ENCODE measurements at regions not wholly inside any gene's neighbourhood (a gene's known extent, or its start where the extent isn't known, plus 50 kb on each side); places are given as distances from the start of the nearest gene placed in this dataset.
"Not testable (repeated sequence)": the region's sequence is repeated elsewhere in the genome, so short reads cannot be mapped to it uniquely, and the experiment has no call there.

- Histone ChIP-seq H3K79me2 (ENCODE audit: insufficient read depth, low read length) (no peaks in the 10 kb centered on the region), H3K4me1 (ENCODE audit: insufficient read depth, low read length, poor library complexity, severe bottlenecking) (no peaks in the 10 kb centered on the region), H3K9ac (ENCODE audit: low read depth, low read length, poor library complexity, severe bottlenecking) (no peak overlapping the region), H3K36me3 (ENCODE audit: insufficient read depth, low read length) (no peaks in the 10 kb centered on the region), H2AFZ (ENCODE audit: low read length) (no peak overlapping the region), H3K27me3 (ENCODE audit: insufficient read depth, low read length, poor library complexity, severe bottlenecking) (no peaks in the 10 kb centered on the region), H3K4me3 (ENCODE audit: low read length, poor library complexity, severe bottlenecking) (no peak overlapping the region), H3K9me3 (ENCODE audit: insufficient read depth, low read depth, low read length) (no peaks in the 10 kb centered on the region), H3F3A (ENCODE audit: low read depth) (no peaks in the 10 kb centered on the region), H3K9me2 (replicated peaks; ENCODE audit: low read depth, low read length) (no peaks in the 10 kb centered on the region), H3K4me2 (ENCODE audit: low read depth, low read length, poor library complexity, severe bottlenecking) (no peak overlapping the region), H4K20me1 (ENCODE audit: insufficient read depth, low read length, poor library complexity, severe bottlenecking) (no peaks in the 10 kb centered on the region)
- TF ChIP-seq EZH2phosphoT487 (IDR thresholded peaks at IDR 0.05; ENCODE audit: borderline replicate concordance), result no peak
Measured at GRCh38 chr2:84071050-84071449, 388.0 kb downstream of the SUCLG1 start.

- Histone ChIP-seq H3K36me3 (ENCODE audit: insufficient read depth, low read length) (no peaks in the 10 kb centered on the region), H4K20me1 (ENCODE audit: insufficient read depth, low read length, poor library complexity, severe bottlenecking) (no peaks in the 10 kb centered on the region), H3K79me2 (ENCODE audit: insufficient read depth, low read length) (no peaks in the 10 kb centered on the region), H3K9me2 (replicated peaks; ENCODE audit: low read depth, low read length) (no peaks in the 10 kb centered on the region), H3F3A (ENCODE audit: low read depth) (no peaks in the 10 kb centered on the region), H3K4me3 (ENCODE audit: low read length, poor library complexity, severe bottlenecking) (no peak overlapping the region), H3K27me3 (ENCODE audit: insufficient read depth, low read length, poor library complexity, severe bottlenecking) (no peaks in the 10 kb centered on the region), H3K9me3 (ENCODE audit: insufficient read depth, low read depth, low read length) (no peaks in the 10 kb centered on the region), H3K9ac (ENCODE audit: low read depth, low read length, poor library complexity, severe bottlenecking) (no peak overlapping the region), H3K4me2 (ENCODE audit: low read depth, low read length, poor library complexity, severe bottlenecking) (no peak overlapping the region), H2AFZ (ENCODE audit: low read length) (no peak overlapping the region), H3K4me1 (ENCODE audit: insufficient read depth, low read length, poor library complexity, severe bottlenecking) (no peaks in the 10 kb centered on the region)
- TF ChIP-seq CTCF (conservative IDR thresholded peaks at IDR 0.05; ENCODE audit: low read length) (no peak), EZH2phosphoT487 (IDR thresholded peaks at IDR 0.05; ENCODE audit: borderline replicate concordance) (no peak)
Measured at GRCh38 chr2:84065857-84066256, 393.2 kb downstream of the SUCLG1 start.

GRCh38 chr2:84057917-84058560 lies 401.0 kb downstream of the SUCLG1 start:
- Histone ChIP-seq H3K9me3 (ENCODE audit: insufficient read depth, low read depth, low read length) (no peaks in the 10 kb centered on the region), H3K27me3 (ENCODE audit: insufficient read depth, low read length, poor library complexity, severe bottlenecking) (no peaks in the 10 kb centered on the region), H3K9ac (ENCODE audit: low read depth, low read length, poor library complexity, severe bottlenecking) (no peak overlapping the region), H3K4me2 (ENCODE audit: low read depth, low read length, poor library complexity, severe bottlenecking) (no peak overlapping the region), H3K4me1 (ENCODE audit: insufficient read depth, low read length, poor library complexity, severe bottlenecking) (no peaks in the 10 kb centered on the region), H3K9me2 (replicated peaks; ENCODE audit: low read depth, low read length) (no peaks in the 10 kb centered on the region), H3F3A (ENCODE audit: low read depth) (no peaks in the 10 kb centered on the region), H3K4me3 (ENCODE audit: low read length, poor library complexity, severe bottlenecking) (no peak overlapping the region), H3K79me2 (ENCODE audit: insufficient read depth, low read length) (no peaks in the 10 kb centered on the region), H2AFZ (ENCODE audit: low read length) (no peak overlapping the region), H4K20me1 (ENCODE audit: insufficient read depth, low read length, poor library complexity, severe bottlenecking) (no peaks in the 10 kb centered on the region), H3K36me3 (ENCODE audit: insufficient read depth, low read length) (no peaks in the 10 kb centered on the region)
- TF ChIP-seq EZH2phosphoT487 (IDR thresholded peaks at IDR 0.05; ENCODE audit: borderline replicate concordance), result no peak
- no peak for TF ChIP-seq CTCF (conservative IDR thresholded peaks at IDR 0.05; ENCODE audit: low read length)

- no peaks in the 10 kb centered on the region for H3K36me3 ChIP-seq (ENCODE audit: insufficient read depth, low read length)
- H3K4me3 ChIP-seq (ENCODE audit: low read length, poor library complexity, severe bottlenecking), result no peak overlapping the region
- H3K27me3 ChIP-seq (ENCODE audit: insufficient read depth, low read length, poor library complexity, severe bottlenecking), result no peaks in the 10 kb centered on the region
- no peak overlapping the region for H3K4me2 ChIP-seq (ENCODE audit: low read depth, low read length, poor library complexity, severe bottlenecking)
- H3K4me1 ChIP-seq (ENCODE audit: insufficient read depth, low read length, poor library complexity, severe bottlenecking), result no peaks in the 10 kb centered on the region
- H3F3A ChIP-seq (ENCODE audit: low read depth), result no peaks in the 10 kb centered on the region
- no peaks in the 10 kb centered on the region for H4K20me1 ChIP-seq (ENCODE audit: insufficient read depth, low read length, poor library complexity, severe bottlenecking)
- no peaks in the 10 kb centered on the region for H3K9me2 ChIP-seq (replicated peaks; ENCODE audit: low read depth, low read length)
- TF ChIP-seq EZH2phosphoT487 (IDR thresholded peaks at IDR 0.05; ENCODE audit: borderline replicate concordance), result no peak
- no peak for TF ChIP-seq CTCF (conservative IDR thresholded peaks at IDR 0.05; ENCODE audit: low read length)
- no peaks in the 10 kb centered on the region for H3K9me3 ChIP-seq (ENCODE audit: insufficient read depth, low read depth, low read length)
- H3K9ac ChIP-seq (ENCODE audit: low read depth, low read length, poor library complexity, severe bottlenecking), result no peak overlapping the region
- no peak overlapping the region for H2AFZ ChIP-seq (ENCODE audit: low read length)
- H3K79me2 ChIP-seq (ENCODE audit: insufficient read depth, low read length), result no peaks in the 10 kb centered on the region
Measured at GRCh38 chr2:84055816-84056215, 403.3 kb downstream of the SUCLG1 start.

- H4K20me1 ChIP-seq (ENCODE audit: insufficient read depth, low read length, poor library complexity, severe bottlenecking), result not testable (repeated sequence)
Measured at GRCh38 chr2:84054577-84054976, 404.5 kb downstream of the SUCLG1 start.

More at GRCh38 chr2:84054577-84054976, 404.5 kb downstream of the SUCLG1 start:
- not testable (repeated sequence) for H3K4me3 ChIP-seq (ENCODE audit: low read length, poor library complexity, severe bottlenecking); H3K4me2 ChIP-seq (ENCODE audit: low read depth, low read length, poor library complexity, severe bottlenecking); H2AFZ ChIP-seq (ENCODE audit: low read length); H3K9me2 ChIP-seq (replicated peaks; ENCODE audit: low read depth, low read length); H3F3A ChIP-seq (ENCODE audit: low read depth); H3K27me3 ChIP-seq (ENCODE audit: insufficient read depth, low read length, poor library complexity, severe bottlenecking); H3K4me1 ChIP-seq (ENCODE audit: insufficient read depth, low read length, poor library complexity, severe bottlenecking); H3K9ac ChIP-seq (ENCODE audit: low read depth, low read length, poor library complexity, severe bottlenecking); H3K9me3 ChIP-seq (ENCODE audit: insufficient read depth, low read depth, low read length); H3K36me3 ChIP-seq (ENCODE audit: insufficient read depth, low read length); H3K79me2 ChIP-seq (ENCODE audit: insufficient read depth, low read length)

All from Loucy (cell line).